SK-N-SH treated with all-trans-retinoic acid at 6 μM for 48 hours (cell line): ENCODE measurements at regions not wholly inside any gene's neighbourhood (a gene's known extent, or its start where the extent isn't known, plus 50 kb on each side); places are given as distances from the start of the nearest gene placed in this dataset.

ENCODE experiments used
- ATAC-seq: fragments of 200-7000 bp; cut with Tn5 transposase; 3 replicates; pipeline ENCODE4 v1.9.1; 2020; ENCODE audit warnings: mild to moderate bottlenecking, moderate library complexity
- ARNTL ChIP-seq: fragments of 450-650 bp; formaldehyde crosslinking; IDR thresholded peaks from 2 replicates; pipeline ENCODE4 v1.5.0; 2020; ENCODE audit warnings: low read depth, mild to moderate bottlenecking, moderate library complexity, borderline replicate concordance
- BACH2 ChIP-seq: fragments of 250-450 bp; sonication (Bioruptor Pico); IDR thresholded peaks from 2 replicates; pipeline ENCODE4 v1.9.0; 2021; ENCODE audit warnings: mild to moderate bottlenecking, borderline replicate concordance
- CREB5 ChIP-seq: fragments of 250-450 bp; sonication (Bioruptor Pico); IDR thresholded peaks from 2 replicates; pipeline ENCODE4 v1.5.1; 2020; ENCODE audit warnings: low read depth, mild to moderate bottlenecking, moderate library complexity
- CSDC2 ChIP-seq: fragments of 250-450 bp; sonication (Bioruptor Pico); IDR thresholded peaks from 2 replicates; pipeline ENCODE4 v1.5.0; 2020; ENCODE audit warnings: mild to moderate bottlenecking, moderate library complexity
- CSRNP3 ChIP-seq: fragments of 250-450 bp; sonication (Bioruptor Pico); IDR thresholded peaks from 2 replicates; pipeline ENCODE4 v1.5.1; 2021; ENCODE audit warnings: mild to moderate bottlenecking, moderate library complexity
- ESRRG ChIP-seq: fragments of 250-450 bp; sonication (Bioruptor Pico); IDR thresholded peaks from 2 replicates; pipeline ENCODE4 v1.6.1; 2021; ENCODE audit warnings: mild to moderate bottlenecking
- GLIS3 ChIP-seq: fragments of 250-450 bp; sonication (Bioruptor Pico); IDR thresholded peaks from 2 replicates; pipeline ENCODE4 v1.5.0; 2020; ENCODE audit warnings: mild to moderate bottlenecking, moderate library complexity
- ISL1 ChIP-seq: fragments of 250-450 bp; sonication (Bioruptor Pico); IDR thresholded peaks from 2 replicates; pipeline ENCODE4 v2.1.2; 2022; ENCODE audit warnings: mild to moderate bottlenecking, moderate library complexity
- OSR1 ChIP-seq: fragments of 250-450 bp; sonication (Bioruptor Pico); IDR thresholded peaks from 2 replicates; pipeline ENCODE4 v1.8.0; 2022; ENCODE audit warnings: moderate library complexity, mild to moderate bottlenecking, inconsistent platforms
- PATZ1 ChIP-seq: fragments of 250-450 bp; sonication (Bioruptor Pico); IDR thresholded peaks from 2 replicates; pipeline ENCODE4 v1.8.0; 2020; ENCODE audit warnings: mild to moderate bottlenecking, moderate library complexity, borderline replicate concordance
- PPARA ChIP-seq: fragments of 250-450 bp; sonication (Bioruptor Pico); IDR thresholded peaks from 2 replicates; pipeline ENCODE4 v1.5.0; 2020; ENCODE audit warnings: mild to moderate bottlenecking, borderline replicate concordance
- RARB ChIP-seq: fragments of 250-450 bp; sonication (Bioruptor Pico); IDR thresholded peaks from 2 replicates; pipeline ENCODE4 v1.8.0; 2021; ENCODE audit warnings: mild to moderate bottlenecking, moderate library complexity
- SNAI2 ChIP-seq: fragments of 250-450 bp; sonication (Bioruptor Pico); IDR thresholded peaks from 2 replicates; pipeline ENCODE4 v1.5.0; 2020; ENCODE audit warnings: mild to moderate bottlenecking, moderate library complexity
- TCF4 ChIP-seq: fragments of 250-450 bp; sonication (Bioruptor Pico); IDR thresholded peaks from 2 replicates; pipeline ENCODE4 v1.8.0; 2021; ENCODE audit warnings: mild to moderate bottlenecking, moderate library complexity, borderline replicate concordance
- TOX ChIP-seq: fragments of 250-450 bp; sonication (Bioruptor Pico); IDR thresholded peaks from 2 replicates; pipeline ENCODE4 v1.8.0; 2021; ENCODE audit warnings: mild to moderate bottlenecking, moderate library complexity, borderline replicate concordance
- ZC3H10 ChIP-seq: fragments of 250-450 bp; sonication (Bioruptor Pico); IDR thresholded peaks from 2 replicates; pipeline ENCODE4 v1.5.1; 2021; ENCODE audit warnings: mild to moderate bottlenecking, moderate library complexity
- ZFP3 ChIP-seq: fragments of 250-450 bp; sonication (Bioruptor Pico); IDR thresholded peaks from 2 replicates; pipeline ENCODE4 v1.5.0; 2020; ENCODE audit warnings: mild to moderate bottlenecking, moderate library complexity
- ZFP30 ChIP-seq: fragments of 450-650 bp; formaldehyde crosslinking; IDR thresholded peaks from 2 replicates; pipeline ENCODE4 v1.5.0; 2022; ENCODE audit warnings: mild to moderate bottlenecking, moderate library complexity
- ZNF70 ChIP-seq: fragments of 450-650 bp; formaldehyde crosslinking; IDR thresholded peaks from 2 replicates; pipeline ENCODE4 v1.5.0; 2020; ENCODE audit warnings: mild to moderate bottlenecking, moderate library complexity
- ZNF8 ChIP-seq: fragments of 450-650 bp; formaldehyde crosslinking; IDR thresholded peaks from 2 replicates; pipeline ENCODE4 v1.5.0; 2020; ENCODE audit warnings: mild to moderate bottlenecking, moderate library complexity
- TF ChIP-seq, protein P1 (sequence below): fragments of 250-450 bp; sonication (Bioruptor Pico); IDR thresholded peaks from 2 replicates; pipeline ENCODE4 v1.5.0; 2020; ENCODE audit warnings: mild to moderate bottlenecking, moderate library complexity

- TF ChIP-seq, protein P1, sequence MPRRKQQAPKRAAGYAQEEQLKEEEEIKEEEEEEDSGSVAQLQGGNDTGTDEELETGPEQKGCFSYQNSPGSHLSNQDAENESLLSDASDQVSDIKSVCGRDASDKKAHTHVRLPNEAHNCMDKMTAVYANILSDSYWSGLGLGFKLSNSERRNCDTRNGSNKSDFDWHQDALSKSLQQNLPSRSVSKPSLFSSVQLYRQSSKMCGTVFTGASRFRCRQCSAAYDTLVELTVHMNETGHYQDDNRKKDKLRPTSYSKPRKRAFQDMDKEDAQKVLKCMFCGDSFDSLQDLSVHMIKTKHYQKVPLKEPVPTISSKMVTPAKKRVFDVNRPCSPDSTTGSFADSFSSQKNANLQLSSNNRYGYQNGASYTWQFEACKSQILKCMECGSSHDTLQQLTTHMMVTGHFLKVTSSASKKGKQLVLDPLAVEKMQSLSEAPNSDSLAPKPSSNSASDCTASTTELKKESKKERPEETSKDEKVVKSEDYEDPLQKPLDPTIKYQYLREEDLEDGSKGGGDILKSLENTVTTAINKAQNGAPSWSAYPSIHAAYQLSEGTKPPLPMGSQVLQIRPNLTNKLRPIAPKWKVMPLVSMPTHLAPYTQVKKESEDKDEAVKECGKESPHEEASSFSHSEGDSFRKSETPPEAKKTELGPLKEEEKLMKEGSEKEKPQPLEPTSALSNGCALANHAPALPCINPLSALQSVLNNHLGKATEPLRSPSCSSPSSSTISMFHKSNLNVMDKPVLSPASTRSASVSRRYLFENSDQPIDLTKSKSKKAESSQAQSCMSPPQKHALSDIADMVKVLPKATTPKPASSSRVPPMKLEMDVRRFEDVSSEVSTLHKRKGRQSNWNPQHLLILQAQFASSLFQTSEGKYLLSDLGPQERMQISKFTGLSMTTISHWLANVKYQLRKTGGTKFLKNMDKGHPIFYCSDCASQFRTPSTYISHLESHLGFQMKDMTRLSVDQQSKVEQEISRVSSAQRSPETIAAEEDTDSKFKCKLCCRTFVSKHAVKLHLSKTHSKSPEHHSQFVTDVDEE, result no peak
Measured at GRCh38 chr13:72495681-72496080, 231.7 kb downstream of the MZT1 start (continued).

DNA sequence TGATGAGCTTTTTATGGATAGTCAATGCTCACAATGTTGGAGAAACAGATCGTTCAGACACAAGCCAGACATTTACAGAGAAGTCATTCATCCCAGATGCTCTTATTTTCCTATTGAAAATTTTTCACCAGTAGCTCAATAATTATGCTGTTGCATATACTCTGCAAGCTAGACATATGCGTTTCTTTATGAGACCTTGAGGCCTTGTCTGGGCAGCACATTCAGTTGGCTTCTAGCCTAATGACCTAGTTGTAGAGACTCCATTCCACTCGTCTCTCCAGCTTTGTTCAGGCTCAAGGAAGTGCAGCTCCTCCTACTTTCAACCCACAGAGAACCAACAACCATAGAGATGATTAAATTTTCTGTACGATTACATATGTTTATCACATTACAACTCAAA lies 237.7 kb downstream of the MZT1 start:
- ATAC-seq, result no peak
- TF ChIP-seq BACH2 (CRISPR knock-in tag) (no peak), RARB (no peak), ZC3H10 (CRISPR knock-in tag) (no peak), ZFP30 (CRISPR knock-in tag) (no peak), PPARA (CRISPR knock-in tag) (no peak), PATZ1 (CRISPR knock-in tag) (no peak), ZFP3 (no peak), ISL1 (CRISPR knock-in tag) (no peak), CREB5 (CRISPR knock-in tag) (no peak), CSRNP3 (CRISPR knock-in tag) (no peak), OSR1 (CRISPR knock-in tag) (no peak)
- TF ChIP-seq, protein P1, result no peak

DNA sequence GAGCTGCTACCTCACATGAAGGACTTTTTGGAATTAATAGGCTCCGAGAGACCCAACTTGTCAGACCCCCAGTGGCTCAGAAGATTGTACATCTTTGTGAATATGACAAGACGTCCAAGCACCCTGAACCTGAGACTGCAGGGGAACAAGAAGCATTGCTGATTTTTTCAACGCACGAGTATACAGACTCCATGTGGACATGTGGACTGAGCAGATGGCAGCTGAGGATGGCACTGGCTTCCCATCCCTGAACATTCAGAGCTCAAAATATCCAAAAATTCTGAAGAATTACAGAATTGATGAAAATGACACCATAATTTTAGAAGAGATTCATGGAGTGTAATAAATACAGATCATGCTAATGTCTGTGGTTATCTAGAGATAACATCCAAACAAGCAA lies 254.1 kb downstream of the MZT1 start:
- ATAC-seq, result no peak
- no peak for TF ChIP-seq ARNTL (CRISPR knock-in tag)
- no peak for TF ChIP-seq PPARA (CRISPR knock-in tag)

DNA sequence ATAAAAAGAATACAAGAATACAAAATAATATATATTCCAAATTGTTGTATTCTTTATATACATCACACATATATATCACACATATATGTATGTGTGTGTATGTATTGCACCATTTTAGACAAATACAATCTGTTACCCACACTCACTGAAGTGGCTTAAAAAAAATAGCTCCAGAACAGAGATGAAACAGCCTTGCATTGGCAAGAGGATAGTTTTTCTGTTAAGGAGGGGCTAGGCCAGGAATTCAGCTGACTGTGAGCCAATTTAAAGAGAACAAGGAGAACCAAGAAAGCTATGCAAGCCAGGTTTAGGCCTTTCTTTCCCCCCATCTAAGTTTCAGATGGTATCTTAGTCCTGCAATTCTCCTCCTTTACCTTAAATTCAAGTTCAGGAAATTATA lies 257.5 kb downstream of the MZT1 start:
- no peak for ATAC-seq
- TF ChIP-seq ESRRG (CRISPR knock-in tag) (no peak), CSDC2 (no peak), RARB (no peak), TCF4 (CRISPR knock-in tag) (no peak), CSRNP3 (CRISPR knock-in tag) (no peak), ZNF70 (CRISPR knock-in tag) (no peak), ZNF8 (no peak), ZC3H10 (CRISPR knock-in tag) (no peak), TOX (CRISPR knock-in tag) (no peak), OSR1 (CRISPR knock-in tag) (no peak), ZFP30 (CRISPR knock-in tag) (no peak), ARNTL (CRISPR knock-in tag) (no peak), ZFP3 (no peak), SNAI2 (CRISPR knock-in tag) (no peak), GLIS3 (CRISPR knock-in tag) (no peak)
- TF ChIP-seq, protein P1, result no peak
